HG03457 (cell line): ENCODE measurements at regions not wholly inside any gene's neighbourhood (a gene's known extent, or its start where the extent isn't known, plus 50 kb on each side); places are given as distances from the start of the nearest gene placed in this dataset.

Experiments used
- ATAC-seq: cut with Tn5 transposase; IDR thresholded peaks from one replicate; pipeline ENCODE4 v1.9.1; 2021; ENCODE audit warnings: moderate number of reproducible peaks; ENCODE audit not compliant: unreplicated experiment

- no peak for ATAC-seq
Measured at GRCh38 chr7:84631913-84632312, 437.3 kb upstream of the SEMA3A start.

- ATAC-seq, result no peak
Measured at GRCh38 chr7:84629640-84630318, 435.2 kb upstream of the SEMA3A start.

GRCh38 chr7:84629216-84629615 lies 434.6 kb upstream of the SEMA3A start:
- ATAC-seq, result no peak

- no peak for ATAC-seq
Measured at GRCh38 chr7:84627250-84627649, 432.7 kb upstream of the SEMA3A start.

GRCh38 chr7:84624927-84625326 lies 430.3 kb upstream of the SEMA3A start:
- ATAC-seq, result no peak

DNA sequence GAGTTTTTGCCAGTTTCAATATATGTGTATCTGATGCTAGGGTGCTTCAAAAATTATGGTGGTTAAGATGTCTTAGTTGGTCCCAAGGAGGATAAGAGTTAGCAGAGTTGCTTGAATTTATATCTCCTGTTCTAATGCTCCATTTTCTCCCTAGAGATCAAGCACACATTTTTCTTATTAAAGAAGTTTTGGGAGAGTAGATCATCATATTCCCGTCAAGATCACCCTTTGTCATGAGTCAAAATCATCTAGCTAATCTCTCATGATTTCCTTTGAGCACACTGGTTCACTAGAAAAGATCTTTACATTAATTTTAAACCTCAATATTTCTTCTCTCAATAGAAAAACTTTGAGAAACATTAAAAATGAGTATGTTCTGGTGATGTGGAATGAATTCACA lies 429.9 kb upstream of the SEMA3A start:
- ATAC-seq, result no peak

GRCh38 chr7:84617265-84618030 lies 422.9 kb upstream of the SEMA3A start:
- no peak for ATAC-seq

GRCh38 chr7:84614821-84615501 lies 420.4 kb upstream of the SEMA3A start:
- ATAC-seq, result no peak

GRCh38 chr7:84612981-84613681 lies 418.5 kb upstream of the SEMA3A start:
- ATAC-seq, result no peak

DNA sequence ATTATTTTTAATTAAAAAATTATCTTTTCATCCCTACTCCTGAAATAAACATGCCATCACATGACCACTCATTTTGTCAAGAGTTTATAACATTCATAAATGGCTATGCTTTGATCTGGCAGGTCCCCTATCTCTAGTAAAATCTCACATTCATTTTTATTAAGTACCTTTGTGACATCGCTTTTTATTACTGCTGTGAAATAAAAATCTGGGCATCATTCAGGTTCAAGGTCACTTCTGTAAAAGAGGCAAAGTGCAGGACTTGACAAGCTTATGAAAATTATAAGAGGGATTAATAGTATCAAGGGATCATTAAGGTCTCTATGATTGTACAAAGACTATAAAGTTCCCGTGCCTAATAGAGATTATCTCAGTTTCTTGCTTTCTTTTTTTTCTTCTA lies 416.8 kb upstream of the SEMA3A start:
- no peak for ATAC-seq

- ATAC-seq, result no peak
Measured at GRCh38 chr7:84610390-84610789, 415.8 kb upstream of the SEMA3A start.

DNA sequence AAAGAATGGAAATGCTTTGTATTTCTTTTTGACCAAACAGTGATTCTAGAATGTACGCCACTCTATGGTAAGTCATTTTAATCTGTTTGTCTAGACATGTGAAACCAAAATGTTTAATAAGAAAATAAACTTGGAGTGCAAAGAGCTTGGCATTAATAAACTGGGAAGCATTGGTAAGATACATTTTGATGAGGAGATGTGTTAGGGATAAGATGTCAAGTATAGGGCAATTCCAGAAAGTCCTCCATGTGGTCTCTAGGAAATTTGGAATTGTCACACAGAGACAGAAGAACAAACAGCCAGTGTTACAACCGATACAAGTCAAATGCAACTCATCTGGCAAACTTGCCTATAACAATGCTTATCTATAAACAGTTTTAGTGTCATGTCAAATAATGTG lies 410.7 kb upstream of the SEMA3A start:
- no peak for ATAC-seq

GRCh38 chr7:84603545-84603944 lies 409.0 kb upstream of the SEMA3A start:
- ATAC-seq, result no peak

DNA sequence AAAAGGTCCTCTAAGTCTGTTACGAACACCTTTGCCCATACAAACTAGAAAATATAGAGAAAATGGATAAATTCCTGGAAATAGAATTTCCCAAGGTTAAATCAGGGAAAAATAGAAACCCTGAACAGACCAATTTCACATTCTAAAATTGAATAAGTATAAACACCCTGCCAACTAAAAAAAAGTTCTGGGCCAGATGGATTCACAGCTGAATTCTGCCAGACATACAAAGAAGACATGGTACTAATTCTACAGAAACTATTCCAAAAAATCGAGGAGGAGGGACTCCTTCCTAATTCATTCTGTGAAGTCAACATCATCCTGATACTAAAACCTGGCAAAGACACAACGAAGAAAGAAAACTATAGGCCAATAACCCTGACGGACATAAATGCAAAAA lies 400.4 kb upstream of the SEMA3A start:
- no peak for ATAC-seq

DNA sequence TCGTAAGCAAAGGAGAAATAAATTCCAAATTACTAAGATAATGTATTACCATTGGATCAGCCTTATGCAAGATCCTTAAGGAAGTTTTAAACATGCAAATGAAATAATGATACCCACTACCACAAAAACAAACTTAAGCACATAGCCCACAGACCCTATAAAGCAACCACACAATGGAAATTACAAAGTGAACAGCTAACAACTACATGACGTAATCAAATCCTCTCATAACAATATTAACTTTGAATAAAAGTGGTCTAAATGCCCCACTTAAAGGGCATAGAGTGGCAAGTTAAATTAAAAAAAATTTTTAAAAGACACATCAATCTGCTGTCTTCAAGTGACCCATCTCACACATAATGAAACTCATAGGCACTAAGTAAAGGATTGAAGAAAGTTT lies 397.3 kb upstream of the SEMA3A start:
- no peak for ATAC-seq

GRCh38 chr7:84589012-84589411 lies 394.4 kb upstream of the SEMA3A start:
- no peak for ATAC-seq

DNA sequence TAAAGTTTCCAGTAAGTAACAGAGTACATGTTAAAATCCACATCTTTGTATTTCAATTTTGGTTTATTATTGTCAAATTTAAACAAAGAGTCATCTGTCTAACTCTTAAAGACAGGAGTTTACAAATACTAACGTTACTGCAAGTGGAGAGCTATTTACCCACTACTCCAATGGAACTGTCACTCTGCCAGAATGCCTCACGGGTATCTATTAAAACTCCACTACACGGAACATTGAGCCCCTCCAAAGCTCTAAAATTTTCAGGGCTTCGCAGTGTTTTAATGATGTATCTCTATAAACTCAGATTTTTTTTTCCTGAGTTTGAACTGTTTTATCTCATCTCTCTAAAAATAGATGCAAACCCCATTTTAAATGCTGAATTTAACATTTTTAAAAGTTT lies 388.7 kb upstream of the SEMA3A start:
- no peak for ATAC-seq

GRCh38 chr7:84582747-84583146 lies 388.2 kb upstream of the SEMA3A start:
- no peak for ATAC-seq

GRCh38 chr7:84578825-84579224 lies 384.2 kb upstream of the SEMA3A start:
- ATAC-seq, result no peak

GRCh38 chr7:84568781-84569180 lies 374.2 kb upstream of the SEMA3A start:
- no peak for ATAC-seq

GRCh38 chr7:84565345-84566074 lies 370.9 kb upstream of the SEMA3A start:
- no peak for ATAC-seq
